AG09319 (cell line): ENCODE measurements at regions not wholly inside any gene's neighbourhood (a gene's known extent, or its start where the extent isn't known, plus 50 kb on each side); places are given as distances from the start of the nearest gene placed in this dataset.

ENCODE experiments used
- DNase-seq: peaks from one replicate; pipeline ENCODE4 v3.0.0-alpha.2; 2010; ENCODE audit warnings: low read depth; ENCODE audit errors: extremely low read depth
- CTCF ChIP-seq: IDR thresholded peaks from 2 replicates; pipeline ENCODE4 v1.5.1; 2011; ENCODE audit warnings: low read depth, mild to moderate bottlenecking, inconsistent platforms, low read length, moderate library complexity

GRCh38 chr2:207290833-207291624, 125.3 kb upstream of the KLF7 start:
- TF ChIP-seq CTCF, result no peak
- DNase-seq, result no peak

GRCh38 chr2:207291625-207292252, 126.0 kb upstream of the KLF7 start:
- no peak for DNase-seq
- no peak for TF ChIP-seq CTCF

GRCh38 chr2:207296265-207296948, 130.7 kb upstream of the KLF7 start:
- no peak for TF ChIP-seq CTCF
- no peak for DNase-seq

GRCh38 chr2:207300817-207301216, 135.1 kb upstream of the KLF7 start:
- TF ChIP-seq CTCF, result no peak
- DNase-seq, result no peak

GRCh38 chr2:207304761-207305160, 139.0 kb upstream of the KLF7 start:
- DNase-seq, result no peak
- TF ChIP-seq CTCF, result no peak

GRCh38 chr2:207308519-207309224, 142.9 kb upstream of the KLF7 start:
- no peak for DNase-seq
- TF ChIP-seq CTCF, result no peak
